GM12891 (cell line): ENCODE measurements at regions not wholly inside any gene's neighbourhood (a gene's known extent, or its start where the extent isn't known, plus 50 kb on each side); places are given as distances from the start of the nearest gene placed in this dataset.

Experiments
- POLR2A ChIP-seq: IDR thresholded peaks from 2 replicates; pipeline ENCODE4 v1.6.1; 2011; ENCODE audit warnings: low read depth, low read length, control low read depth
- POLR2AphosphoS5 ChIP-seq: IDR thresholded peaks from 2 replicates; pipeline ENCODE4 v1.6.1; 2011; ENCODE audit warnings: low read depth, low read length, control low read depth

- TF ChIP-seq POLR2A (no peak), POLR2AphosphoS5 (no peak)
Measured at GRCh38 chr10:78185693-78186055, 152.0 kb downstream of the RPS24 start.
